ENCODE measurements at regions not wholly inside any gene's neighbourhood (a gene's known extent, or its start where the extent isn't known, plus 50 kb on each side); places are given as distances from the start of the nearest gene placed in this dataset.

DNA sequence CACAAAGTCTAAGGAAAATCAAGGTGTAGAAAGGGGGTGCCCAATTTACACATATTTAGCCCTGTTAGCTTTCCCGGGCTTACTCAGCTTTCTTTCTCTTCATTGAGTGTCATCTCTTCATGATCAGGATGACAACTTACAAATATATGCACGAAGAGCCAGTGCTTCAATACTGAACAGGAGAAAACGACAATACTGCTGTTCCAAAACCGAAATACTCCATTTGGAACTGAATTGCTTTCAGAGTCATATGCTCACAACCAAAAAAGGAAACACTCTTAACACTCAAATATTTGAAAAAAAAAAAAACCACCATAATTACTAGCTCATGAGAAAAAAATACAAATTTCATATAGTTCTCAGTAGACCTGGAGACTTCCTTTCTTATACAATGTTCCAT, 272.1 kb upstream of the DUSP10 start:
- no peak for DNase-seq (ENCODE audit: low read depth)
- TF ChIP-seq, protein P1, sequence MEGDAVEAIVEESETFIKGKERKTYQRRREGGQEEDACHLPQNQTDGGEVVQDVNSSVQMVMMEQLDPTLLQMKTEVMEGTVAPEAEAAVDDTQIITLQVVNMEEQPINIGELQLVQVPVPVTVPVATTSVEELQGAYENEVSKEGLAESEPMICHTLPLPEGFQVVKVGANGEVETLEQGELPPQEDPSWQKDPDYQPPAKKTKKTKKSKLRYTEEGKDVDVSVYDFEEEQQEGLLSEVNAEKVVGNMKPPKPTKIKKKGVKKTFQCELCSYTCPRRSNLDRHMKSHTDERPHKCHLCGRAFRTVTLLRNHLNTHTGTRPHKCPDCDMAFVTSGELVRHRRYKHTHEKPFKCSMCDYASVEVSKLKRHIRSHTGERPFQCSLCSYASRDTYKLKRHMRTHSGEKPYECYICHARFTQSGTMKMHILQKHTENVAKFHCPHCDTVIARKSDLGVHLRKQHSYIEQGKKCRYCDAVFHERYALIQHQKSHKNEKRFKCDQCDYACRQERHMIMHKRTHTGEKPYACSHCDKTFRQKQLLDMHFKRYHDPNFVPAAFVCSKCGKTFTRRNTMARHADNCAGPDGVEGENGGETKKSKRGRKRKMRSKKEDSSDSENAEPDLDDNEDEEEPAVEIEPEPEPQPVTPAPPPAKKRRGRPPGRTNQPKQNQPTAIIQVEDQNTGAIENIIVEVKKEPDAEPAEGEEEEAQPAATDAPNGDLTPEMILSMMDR (conservative IDR thresholded peaks at IDR 0.05; ENCODE audit: control insufficient read depth, insufficient read depth, low read depth, low read length) = no peak

DNA sequence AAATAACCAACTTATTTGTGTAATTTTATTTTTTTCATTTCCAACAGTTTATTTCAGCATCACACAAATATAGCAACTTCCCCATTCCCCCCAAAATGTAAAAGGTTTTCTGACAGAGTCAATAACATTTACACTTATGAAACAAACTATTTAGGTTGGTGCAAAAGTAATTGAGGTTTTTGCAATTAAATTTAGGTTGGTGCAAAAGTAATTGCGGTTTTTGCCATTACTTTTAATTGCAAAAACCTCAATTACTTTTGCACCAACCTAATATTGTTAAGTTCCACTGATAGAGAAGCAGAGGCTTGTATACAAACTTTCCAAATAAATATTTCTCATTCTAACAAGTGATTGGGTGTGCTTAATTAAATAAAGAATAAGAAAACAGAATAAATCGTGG, 270.9 kb upstream of the DUSP10 start:
- H3K4me3 ChIP-seq (ENCODE audit: control insufficient read depth, low read depth, low read length) = no peak overlapping the region
- TF ChIP-seq, protein P1 (conservative IDR thresholded peaks at IDR 0.05; ENCODE audit: control insufficient read depth, insufficient read depth, low read depth, low read length) = no peak
- DNase-seq (ENCODE audit: low read depth) = no peak

More for the DNA sequence above, 272.1 kb upstream of the DUSP10 start:
- no peak overlapping the region for H3K4me3 ChIP-seq (ENCODE audit: control insufficient read depth, low read depth, low read length)

DNA sequence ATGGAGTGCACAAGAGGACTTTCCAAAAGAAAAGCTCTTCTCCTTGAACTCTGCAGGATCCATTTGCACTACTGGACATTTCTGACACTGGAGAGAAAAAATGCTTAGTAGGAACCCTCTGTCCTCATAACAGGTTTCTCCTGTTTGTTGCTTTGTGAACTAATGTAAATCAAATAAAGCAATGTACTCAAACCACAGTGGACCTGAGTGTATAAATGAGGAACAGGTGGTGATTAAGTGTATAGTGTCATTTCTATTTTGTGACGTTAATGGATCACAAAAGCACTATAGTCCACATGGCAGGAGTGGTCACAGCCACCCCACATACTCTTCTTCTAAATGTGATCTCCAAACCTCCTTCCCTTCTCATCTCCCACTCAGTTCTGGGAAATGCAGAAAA, 268.4 kb upstream of the DUSP10 start:
- TF ChIP-seq, protein P1 (conservative IDR thresholded peaks at IDR 0.05; ENCODE audit: control insufficient read depth, insufficient read depth, low read depth, low read length) = no peak
- no peak overlapping the region for H3K4me3 ChIP-seq (ENCODE audit: control insufficient read depth, low read depth, low read length)
- no peak for DNase-seq (ENCODE audit: low read depth)

DNA sequence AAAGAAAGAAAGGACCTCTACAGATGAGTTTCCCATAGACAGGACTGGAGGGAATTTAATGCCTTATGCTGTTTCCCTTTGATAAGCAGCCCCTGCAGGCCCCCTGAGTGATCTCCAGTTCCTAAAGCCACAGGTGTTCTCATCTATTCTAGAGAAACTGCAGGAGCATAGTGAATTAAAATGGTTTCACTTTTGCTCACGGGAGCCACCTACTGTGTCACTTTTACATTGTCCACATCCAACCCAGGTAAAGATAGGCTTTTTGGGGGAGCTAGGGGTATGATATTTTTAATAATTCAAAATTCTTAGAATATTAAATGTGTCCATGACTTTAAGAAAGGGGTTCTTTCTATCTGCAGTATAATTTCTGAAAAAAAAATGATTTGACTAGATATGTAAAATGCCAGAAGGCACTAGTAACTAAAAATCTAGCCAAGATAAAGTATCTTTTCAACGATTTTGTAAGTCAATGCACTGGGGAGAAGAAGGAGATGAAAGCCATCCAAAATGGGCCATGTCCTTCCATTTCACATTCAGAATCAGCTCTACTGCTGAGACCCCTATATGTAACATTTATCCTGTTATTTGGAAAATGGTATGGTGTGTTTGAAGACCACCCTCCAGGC, 267.3 kb upstream of the DUSP10 start:
- TF ChIP-seq, protein P1 (conservative IDR thresholded peaks at IDR 0.05; ENCODE audit: control insufficient read depth, insufficient read depth, low read depth, low read length) = peak; percentile 28
- no peak overlapping the region for H3K4me3 ChIP-seq (ENCODE audit: control insufficient read depth, low read depth, low read length)
- peak; percentile 32 for DNase-seq (ENCODE audit: low read depth)

DNA sequence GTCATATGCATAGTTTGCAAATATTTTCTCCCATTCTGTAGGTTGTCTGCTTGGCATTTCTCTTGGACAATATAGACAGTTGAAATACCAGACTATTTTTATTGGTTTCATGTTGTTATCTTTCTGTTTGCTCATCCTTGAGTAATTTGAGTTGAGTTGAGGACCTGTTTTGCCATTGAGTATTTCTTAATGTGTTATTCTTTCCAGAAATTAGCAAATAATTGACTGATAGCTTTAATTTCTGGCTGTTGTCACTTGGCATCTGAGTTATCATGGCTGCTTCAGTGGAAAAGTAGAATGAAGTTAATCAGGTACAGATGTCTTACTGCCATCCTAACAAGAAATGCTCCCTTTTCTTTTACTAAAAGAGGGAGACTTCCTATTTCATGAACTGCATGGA, 264.8 kb upstream of the DUSP10 start:
- H3K4me3 ChIP-seq (ENCODE audit: control insufficient read depth, low read depth, low read length) = no peak overlapping the region
- DNase-seq (ENCODE audit: low read depth) = no peak
- TF ChIP-seq, protein P1 (conservative IDR thresholded peaks at IDR 0.05; ENCODE audit: control insufficient read depth, insufficient read depth, low read depth, low read length) = no peak

DNA sequence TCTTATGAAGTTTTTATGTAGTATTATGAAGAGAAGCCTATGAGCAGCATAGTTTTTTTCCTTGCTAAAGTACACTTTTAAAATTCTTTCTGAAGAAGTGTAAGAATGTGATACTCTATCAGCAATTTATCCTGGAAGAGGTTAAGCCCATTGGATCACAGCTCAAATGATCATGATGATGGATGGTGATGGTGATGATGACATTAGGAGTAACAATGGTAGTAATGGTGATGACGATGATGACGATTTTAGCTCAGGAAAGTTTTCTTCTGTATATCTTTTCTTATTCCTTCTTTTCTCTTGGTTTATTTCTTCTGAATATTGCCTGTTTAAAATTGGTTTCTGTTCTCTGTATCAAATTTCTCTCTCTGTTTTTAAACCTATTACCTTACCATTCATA, 262.9 kb upstream of the DUSP10 start:
- DNase-seq (ENCODE audit: low read depth) = no peak
- TF ChIP-seq, protein P1 (conservative IDR thresholded peaks at IDR 0.05; ENCODE audit: control insufficient read depth, insufficient read depth, low read depth, low read length) = no peak
- no peak overlapping the region for H3K4me3 ChIP-seq (ENCODE audit: control insufficient read depth, low read depth, low read length)

DNA sequence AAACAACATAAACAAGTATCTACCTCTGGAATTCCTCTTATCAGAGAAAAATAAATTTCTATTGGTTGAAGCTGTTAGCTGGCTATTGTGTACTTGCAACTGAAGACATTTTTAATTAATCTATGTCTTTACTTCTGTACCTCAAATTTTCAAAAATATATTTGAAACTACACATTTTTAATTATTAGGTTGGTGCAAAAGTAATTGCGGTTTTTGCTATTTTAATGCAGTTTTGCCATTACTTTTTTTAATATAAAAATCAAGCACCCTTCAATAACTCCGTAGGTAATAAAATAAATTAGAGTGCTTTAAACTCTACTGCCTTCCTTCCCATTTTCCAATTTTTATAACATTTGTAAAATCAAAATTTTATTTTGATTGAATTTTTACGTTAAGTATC, 262.1 kb upstream of the DUSP10 start:
- TF ChIP-seq, protein P1 (conservative IDR thresholded peaks at IDR 0.05; ENCODE audit: control insufficient read depth, insufficient read depth, low read depth, low read length) = no peak
- no peak for DNase-seq (ENCODE audit: low read depth)

More for the DNA sequence above, 262.1 kb upstream of the DUSP10 start:
- H3K4me3 ChIP-seq (ENCODE audit: control insufficient read depth, low read depth, low read length) = no peak overlapping the region

All from fibroblast of mammary gland (primary cell).